Activated T-helper 2 cell treated with anti-CD3 and anti-CD28 coated beads, Interferon-gamma antibody, Interleukin-2, Interleukin-4, amounts not matched to agents 10 μg/mL and 5 μg/mL and 100 μg/mL, durations not matched to agents 14 hours and 24 hours and 36 hours (primary cell): ENCODE measurements at regions not wholly inside any gene's neighbourhood (a gene's known extent, or its start where the extent isn't known, plus 50 kb on each side); places are given as distances from the start of the nearest gene placed in this dataset.

Experiments used
- DNase-seq: peaks from one replicate; pipeline ENCODE4 v3.0.0; 2021; ENCODE audit warnings: low spot score
- H3K27ac Mint-ChIP-seq: one replicate; pipeline ENCODE4 v1.8.0; 2021; ENCODE audit warnings: mixed read lengths
- H3K27me3 Mint-ChIP-seq: one replicate; pipeline ENCODE4 v1.8.0; 2021; ENCODE audit warnings: low read depth, mixed read lengths
- H3K36me3 Mint-ChIP-seq: one replicate; pipeline ENCODE4 v1.8.0; 2021; ENCODE audit warnings: low read depth, mixed read lengths
- H3K4me1 Mint-ChIP-seq: one replicate; pipeline ENCODE4 v1.8.0; 2021; ENCODE audit warnings: low read depth, mixed read lengths
- H3K4me3 Mint-ChIP-seq: one replicate; pipeline ENCODE4 v1.8.0; 2021; ENCODE audit warnings: low read depth, mild to moderate bottlenecking, moderate library complexity, mixed read lengths
- H3K9me3 Mint-ChIP-seq: one replicate; pipeline ENCODE4 v1.8.0; 2021; ENCODE audit warnings: mixed read lengths
- intact Hi-C: fragments of 100-400 bp; cut with micrococcal nuclease; formaldehyde crosslinking; loops from one replicate; pipeline ENCODE4 v1.15.1; 2023

GRCh38 chr13:55660851-55661250, 1479.9 kb upstream of the PRR20A start:
- Mint-ChIP-seq H3K27me3 (no peaks in the 10 kb centered on the region), H3K36me3 (no peaks in the 10 kb centered on the region), H3K27ac (no peak overlapping the region), H3K4me3 (no peak overlapping the region), H3K4me1 (no peaks in the 10 kb centered on the region), H3K9me3 (peaks cover 56% of the 10 kb centered on the region)
- DNase-seq = no peak
- intact Hi-C loops = no loop called here

- intact Hi-C loops = no loop called here
- no peak overlapping the region for H3K4me3 Mint-ChIP-seq
- DNase-seq = no peak
- H3K27ac Mint-ChIP-seq = no peak overlapping the region
- no peaks in the 10 kb centered on the region for H3K27me3 Mint-ChIP-seq
- no peaks in the 10 kb centered on the region for H3K4me1 Mint-ChIP-seq
- H3K9me3 Mint-ChIP-seq = peaks cover 53% of the 10 kb centered on the region
- H3K36me3 Mint-ChIP-seq = no peaks in the 10 kb centered on the region
These were observed 1479.2 kb upstream of the PRR20A start for GRCh38 chr13:55661505-55661904.

GRCh38 chr13:55664178-55664577, 1476.5 kb upstream of the PRR20A start:
- Mint-ChIP-seq H3K9me3 (peaks cover 44% of the 10 kb centered on the region), H3K27ac (no peak overlapping the region), H3K4me1 (no peaks in the 10 kb centered on the region), H3K36me3 (no peaks in the 10 kb centered on the region), H3K27me3 (no peaks in the 10 kb centered on the region), H3K4me3 (no peak overlapping the region)
- intact Hi-C loops = no loop called here
- no peak for DNase-seq

GRCh38 chr13:55669051-55669450, 1471.7 kb upstream of the PRR20A start:
- no peaks in the 10 kb centered on the region for H3K4me1 Mint-ChIP-seq
- H3K9me3 Mint-ChIP-seq = peaks cover 30% of the 10 kb centered on the region
- intact Hi-C loops = no loop called here
- H3K27me3 Mint-ChIP-seq = no peaks in the 10 kb centered on the region
- no peak for DNase-seq
- H3K27ac Mint-ChIP-seq = no peak overlapping the region
- no peaks in the 10 kb centered on the region for H3K36me3 Mint-ChIP-seq
- no peak overlapping the region for H3K4me3 Mint-ChIP-seq

DNA sequence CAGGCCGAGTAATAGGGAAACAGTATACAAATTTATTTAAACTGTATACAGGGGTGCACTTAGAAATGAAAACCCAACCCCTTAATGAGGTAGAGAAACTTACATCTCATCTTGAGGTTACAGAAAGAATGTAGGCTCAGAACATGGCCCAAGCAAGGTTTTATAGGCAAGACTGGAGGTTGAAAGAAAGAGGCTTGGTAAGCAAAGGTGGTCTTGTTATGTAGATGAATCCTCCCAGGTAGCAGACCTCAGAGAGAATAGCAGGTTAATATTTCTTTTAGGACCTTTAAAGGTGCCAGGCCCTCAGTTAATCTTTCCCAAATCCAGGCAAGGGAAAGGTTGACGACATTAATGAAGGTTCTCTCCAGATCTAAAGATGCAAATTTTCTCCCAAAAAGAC, 1466.8 kb upstream of the PRR20A start:
- H3K4me1 Mint-ChIP-seq = no peaks in the 10 kb centered on the region
- H3K27ac Mint-ChIP-seq = no peak overlapping the region
- no peaks in the 10 kb centered on the region for H3K27me3 Mint-ChIP-seq
- no peaks in the 10 kb centered on the region for H3K36me3 Mint-ChIP-seq
- intact Hi-C loops = no loop called here
- H3K4me3 Mint-ChIP-seq = no peak overlapping the region
- no peak for DNase-seq
- peaks cover 39% of the 10 kb centered on the region for H3K9me3 Mint-ChIP-seq

GRCh38 chr13:55682776-55683175, 1457.9 kb upstream of the PRR20A start:
- H3K4me3 Mint-ChIP-seq = no peak overlapping the region
- no peak for DNase-seq
- no peaks in the 10 kb centered on the region for H3K36me3 Mint-ChIP-seq

GRCh38 chr13:55705526-55705925, 1435.2 kb upstream of the PRR20A start:
- H3K4me1 Mint-ChIP-seq = no peaks in the 10 kb centered on the region
- no peaks in the 10 kb centered on the region for H3K27me3 Mint-ChIP-seq
- no peak overlapping the region for H3K4me3 Mint-ChIP-seq
- intact Hi-C loops = no loop called here
- no peak overlapping the region for H3K27ac Mint-ChIP-seq
- peaks cover 33% of the 10 kb centered on the region for H3K9me3 Mint-ChIP-seq
- no peaks in the 10 kb centered on the region for H3K36me3 Mint-ChIP-seq
- no peak for DNase-seq

More at GRCh38 chr13:55682776-55683175, 1457.9 kb upstream of the PRR20A start:
- Mint-ChIP-seq H3K9me3 (peaks cover 47% of the 10 kb centered on the region), H3K27me3 (no peaks in the 10 kb centered on the region), H3K27ac (no peak overlapping the region), H3K4me1 (no peaks in the 10 kb centered on the region)
- intact Hi-C loops = no loop called here

DNA sequence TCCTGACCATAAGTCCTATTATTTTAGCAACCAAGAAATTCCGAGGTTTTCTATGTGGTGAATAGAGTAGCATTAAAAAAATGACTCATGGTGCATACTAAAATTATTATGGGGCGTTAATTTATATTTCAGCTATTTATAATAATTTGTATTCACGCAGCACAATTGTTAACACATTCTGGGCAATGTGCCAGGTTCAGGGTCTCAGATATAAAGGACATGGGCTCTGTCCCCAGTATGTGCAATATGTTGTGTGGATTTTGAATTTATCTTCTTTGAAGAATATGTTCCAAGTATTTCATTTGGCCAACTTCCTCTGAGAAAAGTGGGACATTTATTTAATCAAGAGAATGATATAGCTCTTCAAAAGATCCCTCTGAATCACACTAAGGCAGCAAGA, 1434.7 kb upstream of the PRR20A start:
- H3K4me3 Mint-ChIP-seq = no peak overlapping the region
- no peaks in the 10 kb centered on the region for H3K4me1 Mint-ChIP-seq
- intact Hi-C loops = no loop called here
- no peak overlapping the region for H3K27ac Mint-ChIP-seq
- no peaks in the 10 kb centered on the region for H3K36me3 Mint-ChIP-seq
- peaks cover 34% of the 10 kb centered on the region for H3K9me3 Mint-ChIP-seq
- no peaks in the 10 kb centered on the region for H3K27me3 Mint-ChIP-seq
- DNase-seq = no peak

DNA sequence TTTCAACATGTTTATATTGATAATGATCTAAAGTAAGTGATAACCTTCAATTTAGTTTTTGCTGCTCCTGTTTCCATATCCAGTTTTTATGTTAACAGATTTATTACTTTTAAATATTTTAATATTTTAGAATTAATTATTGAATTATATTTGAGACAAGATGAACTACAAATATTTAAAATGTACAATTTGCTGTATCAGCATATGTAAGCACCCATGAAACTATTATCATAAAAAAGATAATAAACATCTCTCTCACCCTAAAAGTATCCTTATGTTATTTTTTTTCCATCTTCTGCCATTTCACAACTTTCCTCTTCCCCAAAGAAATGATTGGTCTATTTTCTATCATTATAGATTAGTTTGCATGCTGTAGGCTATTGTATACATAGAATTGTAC, 1426.6 kb upstream of the PRR20A start:
- no peak overlapping the region for H3K27ac Mint-ChIP-seq
- H3K4me1 Mint-ChIP-seq = no peaks in the 10 kb centered on the region
- H3K9me3 Mint-ChIP-seq = peaks cover 40% of the 10 kb centered on the region
- H3K36me3 Mint-ChIP-seq = no peaks in the 10 kb centered on the region
- no peak overlapping the region for H3K4me3 Mint-ChIP-seq
- H3K27me3 Mint-ChIP-seq = no peaks in the 10 kb centered on the region
- intact Hi-C loops = no loop called here
- DNase-seq = no peak

- Mint-ChIP-seq H3K9me3 (peaks cover 38% of the 10 kb centered on the region), H3K36me3 (no peaks in the 10 kb centered on the region), H3K4me1 (no peaks in the 10 kb centered on the region), H3K27ac (no peak overlapping the region), H3K27me3 (no peaks in the 10 kb centered on the region), H3K4me3 (no peak overlapping the region)
- no peak for DNase-seq
- intact Hi-C loops = no loop called here
These were observed 1413.0 kb upstream of the PRR20A start for GRCh38 chr13:55727683-55728082.

- H3K4me3 Mint-ChIP-seq = no peak overlapping the region
- H3K4me1 Mint-ChIP-seq = no peaks in the 10 kb centered on the region
- no peak for DNase-seq
- H3K27ac Mint-ChIP-seq = no peak overlapping the region
- H3K36me3 Mint-ChIP-seq = no peaks in the 10 kb centered on the region
- H3K27me3 Mint-ChIP-seq = no peaks in the 10 kb centered on the region
- intact Hi-C loops = no loop called here
- peaks cover 43% of the 10 kb centered on the region for H3K9me3 Mint-ChIP-seq
These were observed 1412.5 kb upstream of the PRR20A start for GRCh38 chr13:55728247-55728646.

DNA sequence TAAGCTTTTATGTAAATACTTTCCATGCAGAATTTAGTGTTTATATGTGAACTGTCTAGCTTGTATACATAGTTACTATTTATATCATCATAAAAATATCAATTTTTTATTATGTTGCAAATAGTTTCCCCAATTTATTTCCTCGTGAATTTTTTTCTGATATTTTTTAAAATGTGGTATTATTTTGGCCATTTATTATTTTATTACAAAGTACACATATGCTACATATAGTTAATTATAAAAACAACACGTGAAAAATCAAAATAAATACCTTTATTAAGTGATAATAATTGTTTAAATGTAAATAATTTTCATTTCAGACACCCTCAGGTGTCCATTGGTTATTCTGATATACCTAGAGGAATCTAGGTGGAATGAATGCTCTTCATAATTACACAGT, 1394.9 kb upstream of the PRR20A start:
- H3K36me3 Mint-ChIP-seq = no peaks in the 10 kb centered on the region
- intact Hi-C loops = no loop called here
- H3K4me1 Mint-ChIP-seq = no peaks in the 10 kb centered on the region
- peaks cover 33% of the 10 kb centered on the region for H3K9me3 Mint-ChIP-seq
- no peaks in the 10 kb centered on the region for H3K27me3 Mint-ChIP-seq
- DNase-seq = no peak
- no peak overlapping the region for H3K27ac Mint-ChIP-seq
- no peak overlapping the region for H3K4me3 Mint-ChIP-seq

GRCh38 chr13:55761986-55762385, 1378.7 kb upstream of the PRR20A start:
- H3K27me3 Mint-ChIP-seq = no peaks in the 10 kb centered on the region
- intact Hi-C loops = no loop called here
- no peak overlapping the region for H3K27ac Mint-ChIP-seq
- H3K4me1 Mint-ChIP-seq = no peaks in the 10 kb centered on the region
- H3K4me3 Mint-ChIP-seq = no peak overlapping the region
- H3K36me3 Mint-ChIP-seq = no peaks in the 10 kb centered on the region
- no peak for DNase-seq
- peaks cover 31% of the 10 kb centered on the region for H3K9me3 Mint-ChIP-seq

- Mint-ChIP-seq H3K36me3 (no peaks in the 10 kb centered on the region), H3K4me1 (no peaks in the 10 kb centered on the region), H3K9me3 (peaks cover 45% of the 10 kb centered on the region), H3K27ac (no peak overlapping the region), H3K4me3 (no peak overlapping the region), H3K27me3 (no peaks in the 10 kb centered on the region)
- intact Hi-C loops = no loop called here
- no peak for DNase-seq
These were observed 1363.1 kb upstream of the PRR20A start for GRCh38 chr13:55777612-55778011.
